Kasumi-1 (cell line): ENCODE measurements at regions not wholly inside any gene's neighbourhood (a gene's known extent, or its start where the extent isn't known, plus 50 kb on each side); places are given as distances from the start of the nearest gene placed in this dataset.

Experiments used
- DNase-seq, 2 experiments: peaks; one replicate each; lab custom pipeline; 2025; lab: John Stamatoyannopoulos, UW

GRCh38 chr2:12168791-12169388 is 422.5 kb downstream of the LPIN1 start:
- peak in 1 of 2 experiments; percentile 4 for DNase-seq

GRCh38 chr2:12169721-12170120 is 423.3 kb downstream of the LPIN1 start:
- DNase-seq = peak; percentile 65 to 78

- DNase-seq = no peak
These were observed 423.7 kb downstream of the LPIN1 start for GRCh38 chr2:12170121-12170520.

GRCh38 chr2:12173271-12173942 is 427.0 kb downstream of the LPIN1 start:
- DNase-seq = peak in 1 of 2 experiments; percentile 4

- no peak for DNase-seq
These were observed 427.5 kb downstream of the LPIN1 start for GRCh38 chr2:12173943-12174340.

- no peak for DNase-seq
These were observed 428.9 kb downstream of the LPIN1 start for GRCh38 chr2:12175323-12175722.

- DNase-seq = peak; percentile 64 to 65
These were observed 430.4 kb downstream of the LPIN1 start for GRCh38 chr2:12176623-12177454.

- peak; percentile 74 to 82 for DNase-seq
These were observed 431.2 kb downstream of the LPIN1 start for GRCh38 chr2:12177455-12178288.

- DNase-seq = no peak
These were observed 432.1 kb downstream of the LPIN1 start for GRCh38 chr2:12178289-12179080.

- no peak for DNase-seq
These were observed 433.6 kb downstream of the LPIN1 start for GRCh38 chr2:12180031-12180430.

- peak; percentile 60 to 65 for DNase-seq
These were observed 436.7 kb downstream of the LPIN1 start for GRCh38 chr2:12183032-12183645.

GRCh38 chr2:12192762-12193161 is 446.3 kb downstream of the LPIN1 start:
- DNase-seq = peak; percentile 88 to 89

GRCh38 chr2:12194968-12195367 is 448.5 kb downstream of the LPIN1 start:
- DNase-seq = no peak

GRCh38 chr2:12196495-12196894 is 450.1 kb downstream of the LPIN1 start:
- no peak for DNase-seq

GRCh38 chr2:12197133-12197532 is 450.7 kb downstream of the LPIN1 start:
- DNase-seq = peak; percentile 9

GRCh38 chr2:12199491-12200211 is 453.2 kb downstream of the LPIN1 start:
- DNase-seq = no peak

GRCh38 chr2:12201369-12201768 is 454.9 kb downstream of the LPIN1 start:
- peak; percentile 52 to 57 for DNase-seq

- DNase-seq = no peak
These were observed 456.1 kb downstream of the LPIN1 start for GRCh38 chr2:12202313-12203075.

GRCh38 chr2:12203528-12203927 is 457.1 kb downstream of the LPIN1 start:
- no peak for DNase-seq
